ENCODE measurements at regions not wholly inside any gene's neighbourhood (a gene's known extent, or its start where the extent isn't known, plus 50 kb on each side); places are given as distances from the start of the nearest gene placed in this dataset.
"Not testable (repeated sequence)": the region's sequence is repeated elsewhere in the genome, so short reads cannot be mapped to it uniquely, and the experiment has no call there.

GRCh38 chrX:47776292-47777006 is 60.3 kb upstream of the ZNF81 start:
- DNase-seq (ENCODE audit: extremely low read depth in 1 of 2, low read depth in 1 of 2): no peak

- DNase-seq (ENCODE audit: extremely low read depth in 1 of 2, low read depth in 1 of 2): no peak
These were observed 63.9 kb upstream of the ZNF81 start for GRCh38 chrX:47772764-47773163.

GRCh38 chrX:47771473-47771872 is 65.2 kb upstream of the ZNF81 start:
- DNase-seq (ENCODE audit: extremely low read depth in 1 of 2, low read depth in 1 of 2): no peak

- not testable (repeated sequence) for DNase-seq (ENCODE audit: extremely low read depth in 1 of 2, low read depth in 1 of 2)
These were observed 73.9 kb upstream of the ZNF81 start for GRCh38 chrX:47762826-47763225.

GRCh38 chrX:47752685-47753084 is 84.0 kb upstream of the ZNF81 start:
- no peak for DNase-seq (ENCODE audit: extremely low read depth in 1 of 2, low read depth in 1 of 2)

GRCh38 chrX:47751670-47752069 is 85.0 kb upstream of the ZNF81 start:
- peak in 1 of 2 donors; percentile 13 for DNase-seq (ENCODE audit: extremely low read depth in 1 of 2, low read depth in 1 of 2)

GRCh38 chrX:47749185-47749967 is 87.3 kb upstream of the ZNF81 start:
- no peak for DNase-seq (ENCODE audit: extremely low read depth in 1 of 2, low read depth in 1 of 2)

GRCh38 chrX:47748576-47748975 is 88.1 kb upstream of the ZNF81 start:
- DNase-seq (ENCODE audit: extremely low read depth in 1 of 2, low read depth in 1 of 2): no peak

GRCh38 chrX:47746446-47746845 is 87.5 kb upstream of the UXT start:
- no peak for DNase-seq (ENCODE audit: extremely low read depth in 1 of 2, low read depth in 1 of 2)

- no peak for DNase-seq (ENCODE audit: extremely low read depth in 1 of 2, low read depth in 1 of 2)
These were observed 86.4 kb upstream of the UXT start for GRCh38 chrX:47745416-47745815.

GRCh38 chrX:47743504-47743903 is 84.5 kb upstream of the UXT start:
- no peak for DNase-seq (ENCODE audit: extremely low read depth in 1 of 2, low read depth in 1 of 2)

GRCh38 chrX:47738870-47739269 is 79.9 kb upstream of the UXT start:
- not testable (repeated sequence) for DNase-seq (ENCODE audit: extremely low read depth in 1 of 2, low read depth in 1 of 2)

GRCh38 chrX:47723689-47724088 is 64.7 kb upstream of the UXT start:
- peak in 1 of 2 donors; percentile 5 for DNase-seq (ENCODE audit: extremely low read depth in 1 of 2, low read depth in 1 of 2)

- no peak for DNase-seq (ENCODE audit: extremely low read depth in 1 of 2, low read depth in 1 of 2)
These were observed 64.1 kb upstream of the UXT start for GRCh38 chrX:47723083-47723482.

- DNase-seq (ENCODE audit: extremely low read depth in 1 of 2, low read depth in 1 of 2): no peak
These were observed 63.3 kb upstream of the UXT start for GRCh38 chrX:47722260-47722659.

- DNase-seq (ENCODE audit: extremely low read depth in 1 of 2, low read depth in 1 of 2): not testable (repeated sequence)
These were observed 56.1 kb upstream of the UXT start for GRCh38 chrX:47715078-47715477.

- not testable (repeated sequence) for DNase-seq (ENCODE audit: extremely low read depth in 1 of 2, low read depth in 1 of 2)
These were observed 53.7 kb upstream of the UXT start for GRCh38 chrX:47712675-47713074.

- no peak for DNase-seq (ENCODE audit: extremely low read depth in 1 of 2, low read depth in 1 of 2)
These were observed 51.3 kb upstream of the UXT start for GRCh38 chrX:47710252-47710651.

Data from stimulated activated CD8-positive, alpha-beta memory T cell treated with anti-CD3 and anti-CD28 coated beads, Interleukin-7, amount 100 ng/mL, for 48 hours (primary cell).